GM23338 (cell line): ENCODE measurements at regions not wholly inside any gene's neighbourhood (a gene's known extent, or its start where the extent isn't known, plus 50 kb on each side); places are given as distances from the start of the nearest gene placed in this dataset.

Source experiments
- ATAC-seq: fragments of 200-7000 bp; cut with Tn5 transposase; 3 replicates; pipeline ENCODE4 v1.9.1; 2020
- DNase-seq: peaks from one replicate; pipeline ENCODE4 v3.0.0-alpha.2; 2015; ENCODE audit warnings: low spot score
- H2AFZ ChIP-seq: fragments of 200-600 bp; sonication (generic); 2 replicates; pipeline ENCODE4 v1.8.0; 2016; ENCODE audit warnings: antibody characterized with exemption, mild to moderate bottlenecking, moderate library complexity
- H3F3A ChIP-seq: fragments of 200-600 bp; sonication (generic); replicated peaks from 2 replicates; pipeline ENCODE4 v1.8.0; 2017; ENCODE audit warnings: antibody characterized with exemption, mixed run types, low read depth
- H3K27ac ChIP-seq: fragments of 200-600 bp; sonication (generic); 2 replicates; pipeline ENCODE4 v1.6.1; 2016; ENCODE audit warnings: low read depth
- H3K27me3 ChIP-seq: fragments of 200-600 bp; sonication (generic); 2 replicates; pipeline ENCODE4 v1.8.0; 2016; ENCODE audit warnings: mild to moderate bottlenecking, mixed run types, moderate library complexity; ENCODE audit not compliant: insufficient read depth
- H3K36me3 ChIP-seq: fragments of 200-600 bp; sonication (generic); 2 replicates; pipeline ENCODE4 v1.8.0; 2016; ENCODE audit warnings: mild to moderate bottlenecking; ENCODE audit not compliant: insufficient read depth
- H3K4me1 ChIP-seq: fragments of 200-600 bp; sonication (generic); 2 replicates; pipeline ENCODE4 v1.8.0; 2016; ENCODE audit warnings: mild to moderate bottlenecking, moderate library complexity; ENCODE audit not compliant: insufficient read depth
- H3K4me2 ChIP-seq: fragments of 200-600 bp; sonication (generic); 2 replicates; pipeline ENCODE4 v1.7.1; 2017; ENCODE audit warnings: mixed run types
- H3K4me3 ChIP-seq: fragments of 200-600 bp; sonication (generic); 2 replicates; pipeline ENCODE4 v1.6.1; 2016; ENCODE audit warnings: mixed run types
- H3K79me2 ChIP-seq: fragments of 200-600 bp; sonication (generic); replicated peaks from 2 replicates; pipeline ENCODE4 v1.8.0; 2017; ENCODE audit warnings: mild to moderate bottlenecking; ENCODE audit not compliant: insufficient read depth
- H3K9me2 ChIP-seq: fragments of 200-600 bp; sonication (generic); 2 replicates; pipeline ENCODE4 v1.8.0; 2017; ENCODE audit not compliant: insufficient read depth
- H4K20me1 ChIP-seq: fragments of 200-600 bp; sonication (generic); replicated peaks from 2 replicates; pipeline ENCODE4 v1.8.0; 2017; ENCODE audit warnings: mild to moderate bottlenecking; ENCODE audit not compliant: insufficient read depth
- H3K27ac Mint-ChIP-seq: 2 replicates; pipeline ENCODE4 v1.8.0; 2020; ENCODE audit warnings: inconsistent platforms, mild to moderate bottlenecking, moderate library complexity, mixed read lengths
- H3K27me3 Mint-ChIP-seq: 3 replicates; pipeline ENCODE4 v1.8.0; 2022; ENCODE audit warnings: low read depth, mild to moderate bottlenecking, moderate library complexity, mixed read lengths, inconsistent platforms; ENCODE audit not compliant: insufficient read depth, poor library complexity
- H3K36me3 Mint-ChIP-seq: 3 replicates; pipeline ENCODE4 v1.8.0; 2021; ENCODE audit warnings: low read depth, mild to moderate bottlenecking, inconsistent platforms, moderate library complexity, mixed read lengths
- H3K4me1 Mint-ChIP-seq: 3 replicates; pipeline ENCODE4 v1.8.0; 2020; ENCODE audit warnings: mild to moderate bottlenecking, inconsistent platforms, mixed read lengths
- H3K4me3 Mint-ChIP-seq: 3 replicates; pipeline ENCODE4 v1.8.0; 2021; ENCODE audit warnings: moderate library complexity, mild to moderate bottlenecking, inconsistent platforms, mixed read lengths
- H3K9me3 Mint-ChIP-seq: 3 replicates; pipeline ENCODE4 v1.8.0; 2020; ENCODE audit warnings: moderate library complexity, mild to moderate bottlenecking, inconsistent platforms, mixed read lengths
- CREB1 ChIP-seq: fragments of 250-450 bp; sonication (Bioruptor Pico); IDR thresholded peaks from 2 replicates; pipeline ENCODE4 v1.5.0; 2020; ENCODE audit warnings: low read depth, mild to moderate bottlenecking, moderate library complexity
- EZH2 ChIP-seq: fragments of 200-600 bp; sonication (generic); IDR thresholded peaks from one replicate; pipeline ENCODE4 v1.8.0; 2017; ENCODE audit warnings: antibody characterized with exemption, mild to moderate bottlenecking, low read depth; ENCODE audit not compliant: unreplicated experiment
- EZH2phosphoT487 ChIP-seq: fragments of 200-600 bp; sonication (generic); IDR thresholded peaks from one replicate; pipeline ENCODE4 v1.8.1; 2018; ENCODE audit warnings: antibody characterized with exemption; ENCODE audit not compliant: unreplicated experiment
- JUNB ChIP-seq: IDR thresholded peaks from one replicate; pipeline ENCODE4 v1.6.1; 2016; ENCODE audit warnings: antibody characterized with exemption; ENCODE audit not compliant: unreplicated experiment
- NANOG ChIP-seq: IDR thresholded peaks from 2 replicates; pipeline ENCODE4 v1.6.1; 2016; ENCODE audit warnings: antibody characterized with exemption, borderline replicate concordance
- POLR2AphosphoS5 ChIP-seq: IDR thresholded peaks from 2 replicates; pipeline ENCODE4 v1.6.1; 2016; ENCODE audit warnings: antibody characterized with exemption, low read depth
- STAT1 ChIP-seq: IDR thresholded peaks from one replicate; pipeline ENCODE4 v1.6.1; 2016; ENCODE audit warnings: antibody characterized with exemption; ENCODE audit not compliant: unreplicated experiment
- ZNF114 ChIP-seq: fragments of 250-450 bp; sonication (Bioruptor Pico); IDR thresholded peaks from 2 replicates; pipeline ENCODE4 v1.5.0; 2020; ENCODE audit warnings: mild to moderate bottlenecking, moderate library complexity
- ZNF331 ChIP-seq: fragments of 250-450 bp; sonication (Bioruptor Pico); IDR thresholded peaks from 2 replicates; pipeline ENCODE4 v1.5.0; 2020; ENCODE audit warnings: low read depth, mild to moderate bottlenecking, moderate library complexity
- TF ChIP-seq, protein P1 (sequence below): IDR thresholded peaks from one replicate; pipeline ENCODE4 v1.6.1; 2018; ENCODE audit warnings: antibody characterized with exemption; ENCODE audit not compliant: unreplicated experiment
- TF ChIP-seq, protein P2 (sequence below), 2 experiments: fragments of 200-600 bp in 1 of 2; sonication (generic) in 1 of 2; conservative IDR thresholded peaks; 2 replicates each; pipeline versions ENCODE4 v1.5.1 to v1.6.1; 2016 to 2017; ENCODE audit warnings: antibody characterized with exemption in 2 of 2, low read depth in 2 of 2, mild to moderate bottlenecking in 2 of 2, moderate library complexity in 1 of 2
- TF ChIP-seq, protein P3 (sequence below): fragments of 250-450 bp; sonication (Bioruptor Pico); IDR thresholded peaks from 2 replicates; pipeline ENCODE4 v1.5.0; 2020; ENCODE audit warnings: mild to moderate bottlenecking, moderate library complexity
- TF ChIP-seq, protein P4 (sequence below): IDR thresholded peaks from 2 replicates; pipeline ENCODE4 v1.6.1; 2016; ENCODE audit warnings: antibody characterized with exemption

DNA sequence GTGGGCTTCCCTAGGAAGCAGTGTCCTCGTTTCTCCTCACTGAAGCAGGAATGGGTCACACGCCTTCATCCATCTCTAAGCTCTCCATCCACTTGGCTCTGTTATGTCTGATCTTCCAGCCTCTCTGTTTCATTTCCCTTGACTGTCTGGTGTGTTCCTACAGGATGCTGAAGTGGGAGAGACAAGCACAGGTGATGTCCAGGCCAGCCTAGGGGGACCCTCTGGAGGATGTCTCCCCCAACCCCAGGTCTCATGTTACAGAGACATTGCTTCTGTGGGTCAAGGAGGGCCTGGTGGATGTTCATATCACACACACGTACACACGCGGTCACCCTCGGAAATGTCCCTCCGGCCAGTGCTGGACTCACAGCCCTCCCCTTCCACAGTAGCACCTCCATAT lies 229.9 kb downstream of the CDC5L start:
- no peak overlapping the region for H2AFZ ChIP-seq
- H3F3A ChIP-seq, result no peaks in the 10 kb centered on the region
- TF ChIP-seq EZH2phosphoT487 (no peak), ZNF331 (CRISPR knock-in tag) (no peak), ZNF114 (CRISPR knock-in tag) (no peak), NANOG (no peak), CREB1 (CRISPR knock-in tag) (no peak), EZH2 (no peak), POLR2AphosphoS5 (no peak), JUNB (no peak), STAT1 (no peak)
- TF ChIP-seq, protein P1, sequence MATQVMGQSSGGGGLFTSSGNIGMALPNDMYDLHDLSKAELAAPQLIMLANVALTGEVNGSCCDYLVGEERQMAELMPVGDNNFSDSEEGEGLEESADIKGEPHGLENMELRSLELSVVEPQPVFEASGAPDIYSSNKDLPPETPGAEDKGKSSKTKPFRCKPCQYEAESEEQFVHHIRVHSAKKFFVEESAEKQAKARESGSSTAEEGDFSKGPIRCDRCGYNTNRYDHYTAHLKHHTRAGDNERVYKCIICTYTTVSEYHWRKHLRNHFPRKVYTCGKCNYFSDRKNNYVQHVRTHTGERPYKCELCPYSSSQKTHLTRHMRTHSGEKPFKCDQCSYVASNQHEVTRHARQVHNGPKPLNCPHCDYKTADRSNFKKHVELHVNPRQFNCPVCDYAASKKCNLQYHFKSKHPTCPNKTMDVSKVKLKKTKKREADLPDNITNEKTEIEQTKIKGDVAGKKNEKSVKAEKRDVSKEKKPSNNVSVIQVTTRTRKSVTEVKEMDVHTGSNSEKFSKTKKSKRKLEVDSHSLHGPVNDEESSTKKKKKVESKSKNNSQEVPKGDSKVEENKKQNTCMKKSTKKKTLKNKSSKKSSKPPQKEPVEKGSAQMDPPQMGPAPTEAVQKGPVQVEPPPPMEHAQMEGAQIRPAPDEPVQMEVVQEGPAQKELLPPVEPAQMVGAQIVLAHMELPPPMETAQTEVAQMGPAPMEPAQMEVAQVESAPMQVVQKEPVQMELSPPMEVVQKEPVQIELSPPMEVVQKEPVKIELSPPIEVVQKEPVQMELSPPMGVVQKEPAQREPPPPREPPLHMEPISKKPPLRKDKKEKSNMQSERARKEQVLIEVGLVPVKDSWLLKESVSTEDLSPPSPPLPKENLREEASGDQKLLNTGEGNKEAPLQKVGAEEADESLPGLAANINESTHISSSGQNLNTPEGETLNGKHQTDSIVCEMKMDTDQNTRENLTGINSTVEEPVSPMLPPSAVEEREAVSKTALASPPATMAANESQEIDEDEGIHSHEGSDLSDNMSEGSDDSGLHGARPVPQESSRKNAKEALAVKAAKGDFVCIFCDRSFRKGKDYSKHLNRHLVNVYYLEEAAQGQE, result no peak
- TF ChIP-seq, protein P2, sequence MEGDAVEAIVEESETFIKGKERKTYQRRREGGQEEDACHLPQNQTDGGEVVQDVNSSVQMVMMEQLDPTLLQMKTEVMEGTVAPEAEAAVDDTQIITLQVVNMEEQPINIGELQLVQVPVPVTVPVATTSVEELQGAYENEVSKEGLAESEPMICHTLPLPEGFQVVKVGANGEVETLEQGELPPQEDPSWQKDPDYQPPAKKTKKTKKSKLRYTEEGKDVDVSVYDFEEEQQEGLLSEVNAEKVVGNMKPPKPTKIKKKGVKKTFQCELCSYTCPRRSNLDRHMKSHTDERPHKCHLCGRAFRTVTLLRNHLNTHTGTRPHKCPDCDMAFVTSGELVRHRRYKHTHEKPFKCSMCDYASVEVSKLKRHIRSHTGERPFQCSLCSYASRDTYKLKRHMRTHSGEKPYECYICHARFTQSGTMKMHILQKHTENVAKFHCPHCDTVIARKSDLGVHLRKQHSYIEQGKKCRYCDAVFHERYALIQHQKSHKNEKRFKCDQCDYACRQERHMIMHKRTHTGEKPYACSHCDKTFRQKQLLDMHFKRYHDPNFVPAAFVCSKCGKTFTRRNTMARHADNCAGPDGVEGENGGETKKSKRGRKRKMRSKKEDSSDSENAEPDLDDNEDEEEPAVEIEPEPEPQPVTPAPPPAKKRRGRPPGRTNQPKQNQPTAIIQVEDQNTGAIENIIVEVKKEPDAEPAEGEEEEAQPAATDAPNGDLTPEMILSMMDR (conservative IDR thresholded peaks at IDR 0.05; ENCODE audit: low read depth in 2 of 2), result no peak
- TF ChIP-seq, protein P3, sequence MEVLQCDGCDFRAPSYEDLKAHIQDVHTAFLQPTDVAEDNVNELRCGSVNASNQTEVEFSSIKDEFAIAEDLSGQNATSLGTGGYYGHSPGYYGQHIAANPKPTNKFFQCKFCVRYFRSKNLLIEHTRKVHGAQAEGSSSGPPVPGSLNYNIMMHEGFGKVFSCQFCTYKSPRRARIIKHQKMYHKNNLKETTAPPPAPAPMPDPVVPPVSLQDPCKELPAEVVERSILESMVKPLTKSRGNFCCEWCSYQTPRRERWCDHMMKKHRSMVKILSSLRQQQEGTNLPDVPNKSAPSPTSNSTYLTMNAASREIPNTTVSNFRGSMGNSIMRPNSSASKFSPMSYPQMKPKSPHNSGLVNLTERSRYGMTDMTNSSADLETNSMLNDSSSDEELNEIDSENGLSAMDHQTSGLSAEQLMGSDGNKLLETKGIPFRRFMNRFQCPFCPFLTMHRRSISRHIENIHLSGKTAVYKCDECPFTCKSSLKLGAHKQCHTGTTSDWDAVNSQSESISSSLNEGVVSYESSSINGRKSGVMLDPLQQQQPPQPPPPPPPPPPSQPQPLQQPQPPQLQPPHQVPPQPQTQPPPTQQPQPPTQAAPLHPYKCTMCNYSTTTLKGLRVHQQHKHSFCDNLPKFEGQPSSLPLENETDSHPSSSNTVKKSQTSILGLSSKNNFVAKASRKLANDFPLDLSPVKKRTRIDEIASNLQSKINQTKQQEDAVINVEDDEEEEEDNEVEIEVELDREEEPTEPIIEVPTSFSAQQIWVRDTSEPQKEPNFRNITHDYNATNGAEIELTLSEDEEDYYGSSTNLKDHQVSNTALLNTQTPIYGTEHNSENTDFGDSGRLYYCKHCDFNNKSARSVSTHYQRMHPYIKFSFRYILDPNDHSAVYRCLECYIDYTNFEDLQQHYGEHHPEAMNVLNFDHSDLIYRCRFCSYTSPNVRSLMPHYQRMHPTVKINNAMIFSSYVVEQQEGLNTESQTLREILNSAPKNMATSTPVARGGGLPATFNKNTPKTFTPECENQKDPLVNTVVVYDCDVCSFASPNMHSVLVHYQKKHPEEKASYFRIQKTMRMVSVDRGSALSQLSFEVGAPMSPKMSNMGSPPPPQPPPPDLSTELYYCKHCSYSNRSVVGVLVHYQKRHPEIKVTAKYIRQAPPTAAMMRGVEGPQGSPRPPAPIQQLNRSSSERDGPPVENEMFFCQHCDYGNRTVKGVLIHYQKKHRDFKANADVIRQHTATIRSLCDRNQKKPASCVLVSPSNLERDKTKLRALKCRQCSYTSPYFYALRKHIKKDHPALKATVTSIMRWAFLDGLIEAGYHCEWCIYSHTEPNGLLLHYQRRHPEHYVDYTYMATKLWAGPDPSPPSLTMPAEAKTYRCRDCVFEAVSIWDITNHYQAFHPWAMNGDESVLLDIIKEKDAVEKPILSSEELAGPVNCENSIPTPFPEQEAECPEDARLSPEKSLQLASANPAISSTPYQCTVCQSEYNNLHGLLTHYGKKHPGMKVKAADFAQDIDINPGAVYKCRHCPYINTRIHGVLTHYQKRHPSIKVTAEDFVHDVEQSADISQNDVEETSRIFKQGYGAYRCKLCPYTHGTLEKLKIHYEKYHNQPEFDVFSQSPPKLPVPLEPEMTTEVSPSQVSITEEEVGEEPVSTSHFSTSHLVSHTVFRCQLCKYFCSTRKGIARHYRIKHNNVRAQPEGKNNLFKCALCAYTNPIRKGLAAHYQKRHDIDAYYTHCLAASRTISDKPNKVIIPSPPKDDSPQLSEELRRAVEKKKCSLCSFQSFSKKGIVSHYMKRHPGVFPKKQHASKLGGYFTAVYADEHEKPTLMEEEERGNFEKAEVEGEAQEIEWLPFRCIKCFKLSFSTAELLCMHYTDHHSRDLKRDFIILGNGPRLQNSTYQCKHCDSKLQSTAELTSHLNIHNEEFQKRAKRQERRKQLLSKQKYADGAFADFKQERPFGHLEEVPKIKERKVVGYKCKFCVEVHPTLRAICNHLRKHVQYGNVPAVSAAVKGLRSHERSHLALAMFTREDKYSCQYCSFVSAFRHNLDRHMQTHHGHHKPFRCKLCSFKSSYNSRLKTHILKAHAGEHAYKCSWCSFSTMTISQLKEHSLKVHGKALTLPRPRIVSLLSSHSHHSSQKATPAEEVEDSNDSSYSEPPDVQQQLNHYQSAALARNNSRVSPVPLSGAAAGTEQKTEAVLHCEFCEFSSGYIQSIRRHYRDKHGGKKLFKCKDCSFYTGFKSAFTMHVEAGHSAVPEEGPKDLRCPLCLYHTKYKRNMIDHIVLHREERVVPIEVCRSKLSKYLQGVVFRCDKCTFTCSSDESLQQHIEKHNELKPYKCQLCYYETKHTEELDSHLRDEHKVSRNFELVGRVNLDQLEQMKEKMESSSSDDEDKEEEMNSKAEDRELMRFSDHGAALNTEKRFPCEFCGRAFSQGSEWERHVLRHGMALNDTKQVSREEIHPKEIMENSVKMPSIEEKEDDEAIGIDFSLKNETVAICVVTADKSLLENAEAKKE (CRISPR knock-in tag), result no peak
- TF ChIP-seq, protein P4, sequence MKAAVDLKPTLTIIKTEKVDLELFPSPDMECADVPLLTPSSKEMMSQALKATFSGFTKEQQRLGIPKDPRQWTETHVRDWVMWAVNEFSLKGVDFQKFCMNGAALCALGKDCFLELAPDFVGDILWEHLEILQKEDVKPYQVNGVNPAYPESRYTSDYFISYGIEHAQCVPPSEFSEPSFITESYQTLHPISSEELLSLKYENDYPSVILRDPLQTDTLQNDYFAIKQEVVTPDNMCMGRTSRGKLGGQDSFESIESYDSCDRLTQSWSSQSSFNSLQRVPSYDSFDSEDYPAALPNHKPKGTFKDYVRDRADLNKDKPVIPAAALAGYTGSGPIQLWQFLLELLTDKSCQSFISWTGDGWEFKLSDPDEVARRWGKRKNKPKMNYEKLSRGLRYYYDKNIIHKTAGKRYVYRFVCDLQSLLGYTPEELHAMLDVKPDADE, result no peak
- no peak overlapping the region for H3K4me3 Mint-ChIP-seq
- no peaks in the 10 kb centered on the region for H3K9me3 Mint-ChIP-seq
- no peak overlapping the region for H3K27ac ChIP-seq
- H3K9me2 ChIP-seq, result peaks cover 15% of the 10 kb centered on the region
- no peak overlapping the region for H3K4me3 ChIP-seq
- H3K4me2 ChIP-seq, result no peak overlapping the region
- H3K36me3 Mint-ChIP-seq, result no peaks in the 10 kb centered on the region
- DNase-seq (no peak), ATAC-seq (no peak)
- H3K4me1 Mint-ChIP-seq, result peaks cover 13% of the 10 kb centered on the region
- H3K27me3 ChIP-seq, result no peaks in the 10 kb centered on the region
- no peaks in the 10 kb centered on the region for H3K79me2 ChIP-seq
- no peaks in the 10 kb centered on the region for H4K20me1 ChIP-seq
- H3K36me3 ChIP-seq, result no peaks in the 10 kb centered on the region
- no peaks in the 10 kb centered on the region for H3K27me3 Mint-ChIP-seq
- H3K27ac Mint-ChIP-seq, result no peak overlapping the region; the same call in 1 of the 2 replicates
- peaks cover 16% of the 10 kb centered on the region for H3K4me1 ChIP-seq
